CD4-positive, alpha-beta T cell (primary cell): ENCODE measurements at regions not wholly inside any gene's neighbourhood (a gene's known extent, or its start where the extent isn't known, plus 50 kb on each side); places are given as distances from the start of the nearest gene placed in this dataset.
"Not testable (repeated sequence)": the region's sequence is repeated elsewhere in the genome, so short reads cannot be mapped to it uniquely, and the experiment has no call there.

Experiments used
- ATAC-seq: fragments of 200-7000 bp; cut with Tn5 transposase; one replicate; pipeline ENCODE4 v1.10.0; 2022; ENCODE audit warnings: mild to moderate bottlenecking; ENCODE audit not compliant: poor library complexity
- CTCF ChIA-PET: fragments of 350-600 bp; sonication (Branson Sonifier 250); formaldehyde crosslinking; loops from one replicate; lab custom pipeline; 2021; ENCODE audit warnings: antibody characterized with exemption, inconsistent platforms; lab: Charles Lee
- POLR2A ChIA-PET: fragments of 350-600 bp; sonication (Branson Sonifier 250); formaldehyde crosslinking; loops from one replicate; lab custom pipeline; 2021; ENCODE audit warnings: antibody characterized with exemption, inconsistent platforms; lab: Charles Lee
- DNase-seq, 14 experiments: peaks; one replicate each; pipeline ENCODE4 v3.0.0-alpha.2; 2013 to 2020; ENCODE audit warnings: mixed read lengths in 2 of 14
- H3K27ac ChIP-seq, 2 donors: one replicate each; pipeline versions ENCODE4 v1.5.1 to v1.7.0; 2013; ENCODE audit warnings: low read length in 2 of 2, low read depth in 1 of 2, mild to moderate bottlenecking in 1 of 2
- H3K27me3 ChIP-seq, 2 experiments: 1 replicate in 1 of 2; 2 replicates in 1 of 2; pipeline versions ENCODE4 v1.6.1 to v1.7.0; 2013; ENCODE audit warnings: low read length in 2 of 2, control low read depth in 1 of 2, mild to moderate bottlenecking in 1 of 2, moderate library complexity in 1 of 2; ENCODE audit not compliant: insufficient read depth in 2 of 2, control insufficient read depth in 1 of 2
- H3K36me3 ChIP-seq: one replicate; pipeline ENCODE4 v1.6.1; 2013; ENCODE audit warnings: low read length, control low read depth; ENCODE audit not compliant: insufficient read depth
- H3K4me1 ChIP-seq: one replicate; pipeline ENCODE4 v1.6.1; 2013; ENCODE audit warnings: low read length, control low read depth; ENCODE audit not compliant: insufficient read depth
- H3K4me3 ChIP-seq: one replicate; pipeline ENCODE4 v1.5.1; 2013; ENCODE audit warnings: mild to moderate bottlenecking, low read length, moderate library complexity
- H3K9me3 ChIP-seq, 2 experiments: 1 replicate in 1 of 2; 2 replicates in 1 of 2; pipeline versions ENCODE4 v1.6.1 to v1.7.0; 2013; ENCODE audit warnings: low read length in 2 of 2, mild to moderate bottlenecking in 2 of 2, control low read depth in 1 of 2, moderate library complexity in 1 of 2; ENCODE audit not compliant: control insufficient read depth in 1 of 2, insufficient read depth in 1 of 2
- H3K27ac Mint-ChIP-seq: one replicate; pipeline ENCODE4 v1.8.0; 2020; ENCODE audit warnings: mixed read lengths
- H3K27me3 Mint-ChIP-seq: one replicate; pipeline ENCODE4 v1.8.0; 2021; ENCODE audit warnings: mixed read lengths
- H3K36me3 Mint-ChIP-seq: one replicate; pipeline ENCODE4 v1.8.0; 2021; ENCODE audit warnings: low read depth, mixed read lengths
- H3K4me1 Mint-ChIP-seq: one replicate; pipeline ENCODE4 v1.8.0; 2021; ENCODE audit warnings: low read depth, mixed read lengths
- H3K4me3 Mint-ChIP-seq: one replicate; pipeline ENCODE4 v1.8.0; 2020; ENCODE audit warnings: mild to moderate bottlenecking, mixed read lengths
- H3K9me3 Mint-ChIP-seq: one replicate; pipeline ENCODE4 v1.8.0; 2020; ENCODE audit warnings: mixed read lengths
- CTCF ChIP-seq: fragments of 200-600 bp; IDR thresholded peaks from one replicate; pipeline ENCODE4 v1.8.0; 2022; ENCODE audit warnings: antibody characterized with exemption, mild to moderate bottlenecking
- intact Hi-C, 2 experiments: fragments of 100-400 bp; cut with DNase I in 1 of 2; cut with micrococcal nuclease in 1 of 2; formaldehyde crosslinking; loops; one replicate each; pipeline versions ENCODE4 v1.15.1 to v1.9.0; 2023 to 2025; cut with DNase I, micrococcal nuclease

- H3K36me3 Mint-ChIP-seq, result no peaks in the 10 kb centered on the region
- POLR2A ChIA-PET, result no interaction called here
These were observed 267.4 kb upstream of the LRP1B start for GRCh38 chr2:142398212-142398611.

GRCh38 chr2:142395291-142395690, 264.5 kb upstream of the LRP1B start:
- Histone ChIP-seq H3K4me1 (no peaks in the 10 kb centered on the region), H3K9me3 (peaks cover 0 to 10% of the 10 kb centered on the region in 2 experiments), H3K4me3 (no peak overlapping the region), H3K27me3 (no peaks in the 10 kb centered on the region), H3K36me3 (no peaks in the 10 kb centered on the region), H3K27ac (no peak overlapping the region)
- no peak for TF ChIP-seq CTCF
- Mint-ChIP-seq H3K36me3 (no peaks in the 10 kb centered on the region), H3K4me1 (no peaks in the 10 kb centered on the region), H3K9me3 (peaks cover 8% of the 10 kb centered on the region), H3K4me3 (no peak overlapping the region), H3K27ac (no peak overlapping the region), H3K27me3 (no peaks in the 10 kb centered on the region)
- CTCF ChIA-PET, result no interaction called here
- no peak for DNase-seq
- ATAC-seq, result no peak
- POLR2A ChIA-PET, result no interaction called here
- intact Hi-C loops, result no loop called here

More at GRCh38 chr2:142398212-142398611, 267.4 kb upstream of the LRP1B start:
- Histone ChIP-seq H3K4me1 (no peaks in the 10 kb centered on the region), H3K9me3 (peaks cover 0 to 15% of the 10 kb centered on the region in 2 experiments), H3K4me3 (no peak overlapping the region), H3K27me3 (no peaks in the 10 kb centered on the region), H3K27ac (no peak overlapping the region), H3K36me3 (no peaks in the 10 kb centered on the region)
- CTCF ChIA-PET, result no interaction called here
- no peak for ATAC-seq
- no peak for DNase-seq
- peaks cover 11% of the 10 kb centered on the region for H3K9me3 Mint-ChIP-seq
- no peaks in the 10 kb centered on the region for H3K4me1 Mint-ChIP-seq
- H3K27ac Mint-ChIP-seq, result no peak overlapping the region
- H3K4me3 Mint-ChIP-seq, result no peak overlapping the region
- intact Hi-C loops, result no loop called here
- no peaks in the 10 kb centered on the region for H3K27me3 Mint-ChIP-seq
- no peak for TF ChIP-seq CTCF

- CTCF ChIA-PET, result no interaction called here
- H3K4me1 ChIP-seq, result no peaks in the 10 kb centered on the region
- H3K4me3 ChIP-seq, result no peak overlapping the region
- intact Hi-C loops, result no loop called here
- no peak for TF ChIP-seq CTCF
- no peaks in the 10 kb centered on the region for H3K36me3 ChIP-seq
- H3K27ac ChIP-seq, result no peak overlapping the region
- H3K4me1 Mint-ChIP-seq, result no peaks in the 10 kb centered on the region
- POLR2A ChIA-PET, result no interaction called here
- H3K9me3 Mint-ChIP-seq, result peaks cover 2% of the 10 kb centered on the region
- DNase-seq (no peak), ATAC-seq (no peak)
- no peak overlapping the region for H3K27ac Mint-ChIP-seq
- H3K4me3 Mint-ChIP-seq, result no peak overlapping the region
- H3K9me3 ChIP-seq, result peaks cover 0 to 9% of the 10 kb centered on the region in 2 experiments
- no peaks in the 10 kb centered on the region for H3K27me3 ChIP-seq
- no peaks in the 10 kb centered on the region for H3K27me3 Mint-ChIP-seq
- no peaks in the 10 kb centered on the region for H3K36me3 Mint-ChIP-seq
These were observed 249.6 kb upstream of the LRP1B start for GRCh38 chr2:142380372-142380771.

GRCh38 chr2:142362069-142362468, 231.3 kb upstream of the LRP1B start:
- H3K27me3 ChIP-seq, ATAC-seq, H3K9me3 ChIP-seq, H3K27ac ChIP-seq, intact Hi-C loops, POLR2A ChIA-PET, H3K4me1 ChIP-seq, H3K36me3 ChIP-seq, H3K4me1 Mint-ChIP-seq, H3K36me3 Mint-ChIP-seq, CTCF ChIA-PET, H3K9me3 Mint-ChIP-seq, DNase-seq, H3K4me3 Mint-ChIP-seq, H3K27ac Mint-ChIP-seq, H3K27me3 Mint-ChIP-seq, H3K4me3 ChIP-seq: not testable (repeated sequence)
